Upper lobe of right lung (tissue), 1 donor: ENCODE measurements at regions not wholly inside any gene's neighbourhood (a gene's known extent, or its start where the extent isn't known, plus 50 kb on each side); places are given as distances from the start of the nearest gene placed in this dataset.

Experiments
- ATAC-seq: fragments of 200-7000 bp; cut with Tn5 transposase; one replicate; pipeline ENCODE4 v1.9.1; 2020; ENCODE audit warnings: mild to moderate bottlenecking, moderate library complexity
- DNase-seq: peaks from one replicate; pipeline ENCODE4 v3.0.0-alpha.2; 2020
- H3K27ac ChIP-seq: fragments of 200-600 bp; one replicate; pipeline ENCODE4 v1.8.0; 2022
- H3K27me3 ChIP-seq: fragments of 200-600 bp; one replicate; pipeline ENCODE4 v1.8.0; 2022; ENCODE audit warnings: mild to moderate bottlenecking
- H3K36me3 ChIP-seq: fragments of 200-600 bp; one replicate; pipeline ENCODE4 v1.8.0; 2022
- H3K4me1 ChIP-seq: fragments of 200-600 bp; one replicate; pipeline ENCODE4 v1.8.0; 2022
- H3K4me3 ChIP-seq: fragments of 200-600 bp; one replicate; pipeline ENCODE4 v1.8.0; 2022; ENCODE audit warnings: mild to moderate bottlenecking
- H3K9me3 ChIP-seq: fragments of 200-600 bp; one replicate; pipeline ENCODE4 v1.8.0; 2022
- CTCF ChIP-seq: fragments of 200-600 bp; IDR thresholded peaks from one replicate; pipeline ENCODE4 v1.8.0; 2022; ENCODE audit warnings: antibody characterized with exemption
- intact Hi-C: fragments of 100-400 bp; cut with DNase I; formaldehyde crosslinking; loops from one replicate; pipeline ENCODE4 v1.11.0; 2022
- donor health status: DM: no; HTN: yes; CAD: no; lungs with severe emphysema.

- DNase-seq = peak; percentile 30
- no peak for ATAC-seq
- no peak for TF ChIP-seq CTCF
- H3K9me3 ChIP-seq = no peaks in the 10 kb centered on the region
- no peaks in the 10 kb centered on the region for H3K4me1 ChIP-seq
- H3K27me3 ChIP-seq = peaks cover 24% of the 10 kb centered on the region
- H3K36me3 ChIP-seq = no peaks in the 10 kb centered on the region
- intact Hi-C loops = no loop called here
- no peak overlapping the region for H3K4me3 ChIP-seq
- no peak overlapping the region for H3K27ac ChIP-seq
Measured at GRCh38 chr1:29708381-29708780, 472.1 kb downstream of the PTPRU start.

- Histone ChIP-seq H3K27me3 (peaks cover 24% of the 10 kb centered on the region), H3K9me3 (no peaks in the 10 kb centered on the region), H3K36me3 (no peaks in the 10 kb centered on the region), H3K27ac (no peak overlapping the region), H3K4me3 (no peak overlapping the region), H3K4me1 (no peaks in the 10 kb centered on the region)
- no peak for TF ChIP-seq CTCF
- DNase-seq (peak; percentile 53), ATAC-seq (no peak)
- intact Hi-C loops = no loop called here
Measured at GRCh38 chr1:29707796-29708195, 471.5 kb downstream of the PTPRU start.

DNA sequence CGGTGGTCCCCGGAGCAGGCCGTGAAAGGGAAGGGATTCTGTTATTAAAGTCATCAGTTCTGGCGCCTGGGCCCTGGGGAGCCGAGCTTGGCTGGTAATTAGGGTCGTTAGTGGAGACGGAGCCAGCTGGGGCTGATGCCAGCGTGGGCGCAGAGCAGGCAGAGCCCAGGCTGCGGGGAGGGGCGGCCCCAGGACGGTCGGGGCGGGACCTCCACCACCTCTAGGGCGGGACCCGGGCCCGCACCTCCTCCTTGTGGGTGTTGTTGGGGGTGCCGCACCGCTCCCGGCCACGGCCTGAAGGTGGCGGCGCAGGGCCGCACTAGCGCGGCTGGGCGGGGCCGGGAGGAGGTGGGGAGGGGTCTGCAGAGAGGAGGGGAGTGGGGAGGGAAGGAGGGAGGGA is 470.6 kb downstream of the PTPRU start:
- H3K27ac ChIP-seq = no peak overlapping the region
- peak; percentile 69 for DNase-seq
- TF ChIP-seq CTCF = no peak
- intact Hi-C loops = no loop called here
- no peaks in the 10 kb centered on the region for H3K4me1 ChIP-seq
- no peaks in the 10 kb centered on the region for H3K36me3 ChIP-seq
- no peaks in the 10 kb centered on the region for H3K9me3 ChIP-seq
- ATAC-seq = peak; percentile 74
- H3K27me3 ChIP-seq = peaks cover 24% of the 10 kb centered on the region
- H3K4me3 ChIP-seq = no peak overlapping the region

DNA sequence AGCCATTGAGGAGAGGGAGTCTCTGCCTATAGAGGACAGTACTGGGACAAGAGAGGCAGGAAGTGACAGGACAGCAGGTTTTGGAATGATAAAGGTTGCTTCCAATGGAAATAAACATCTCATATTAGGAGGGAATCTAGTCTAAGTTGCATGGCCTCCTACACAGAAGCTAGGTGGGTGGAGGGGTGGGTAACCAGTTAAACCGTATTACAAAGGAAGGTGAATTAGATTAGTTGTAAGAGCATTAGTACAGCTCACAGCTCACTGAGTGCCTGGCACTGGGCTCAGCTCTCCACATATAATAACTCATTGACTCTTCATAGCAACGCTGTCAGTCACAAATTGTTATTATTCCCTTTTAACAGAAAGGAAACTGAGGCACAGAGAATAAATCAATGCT is 468.1 kb downstream of the PTPRU start:
- no peak for ATAC-seq
- intact Hi-C loops = no loop called here
- Histone ChIP-seq H3K4me3 (no peak overlapping the region), H3K27ac (no peak overlapping the region), H3K27me3 (peaks cover 24% of the 10 kb centered on the region), H3K36me3 (no peaks in the 10 kb centered on the region), H3K4me1 (no peaks in the 10 kb centered on the region), H3K9me3 (no peaks in the 10 kb centered on the region)
- peak; percentile 2 for DNase-seq
- TF ChIP-seq CTCF = no peak

DNA sequence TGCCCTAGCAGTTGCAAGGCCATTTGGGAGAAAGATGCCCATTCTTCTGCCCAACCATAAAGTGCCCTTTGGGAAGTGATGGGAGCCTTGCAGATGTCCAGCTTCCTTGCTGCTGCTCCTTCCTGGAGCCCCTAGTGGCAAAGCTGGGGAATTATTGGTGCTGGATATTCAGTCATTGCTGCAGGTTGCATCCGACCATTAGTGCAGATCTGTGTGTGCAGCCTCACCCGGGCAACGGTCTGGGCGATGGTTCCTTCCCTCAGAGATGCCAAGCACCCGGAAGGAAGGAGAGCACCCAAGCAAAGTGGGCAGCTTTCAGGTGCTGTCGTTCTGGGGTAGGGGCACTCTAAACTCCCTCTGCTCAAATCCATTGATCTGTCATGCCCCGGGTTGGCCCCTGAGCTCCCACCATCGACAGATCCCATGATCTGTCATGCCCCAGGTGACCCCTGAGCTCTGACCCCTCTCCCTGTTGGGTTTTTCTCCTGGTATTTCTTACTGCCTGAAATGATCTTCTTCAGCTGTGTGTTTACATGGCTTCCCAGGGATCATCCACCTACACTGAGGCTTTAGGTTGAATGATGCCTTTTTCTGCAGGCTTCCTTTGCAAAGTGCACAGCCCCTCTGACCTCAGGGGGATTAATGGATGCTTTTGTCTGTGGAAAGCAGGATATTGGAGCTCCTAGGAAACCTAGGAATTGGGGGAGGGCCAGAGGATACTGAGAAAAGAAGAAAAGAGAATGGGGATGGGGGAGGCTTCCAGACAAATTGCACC is 467.5 kb downstream of the PTPRU start:
- peak; percentile 70 for TF ChIP-seq CTCF
- DNase-seq (peak; percentile 44), ATAC-seq (peak; percentile 17)
- no peaks in the 10 kb centered on the region for H3K36me3 ChIP-seq
- peaks cover 24% of the 10 kb centered on the region for H3K27me3 ChIP-seq
- no peak overlapping the region for H3K4me3 ChIP-seq
- H3K4me1 ChIP-seq = no peaks in the 10 kb centered on the region
- intact Hi-C loops = no loop called here
- no peak overlapping the region for H3K27ac ChIP-seq
- no peaks in the 10 kb centered on the region for H3K9me3 ChIP-seq
